H4 (cell line): ENCODE measurements at regions not wholly inside any gene's neighbourhood (a gene's known extent, or its start where the extent isn't known, plus 50 kb on each side); places are given as distances from the start of the nearest gene placed in this dataset.
"Not testable (repeated sequence)": the region's sequence is repeated elsewhere in the genome, so short reads cannot be mapped to it uniquely, and the experiment has no call there.

Experiments used
- DNase-seq: peaks from one replicate; pipeline ENCODE4 v3.0.0-alpha.2; 2015; ENCODE audit warnings: low spot score

DNA sequence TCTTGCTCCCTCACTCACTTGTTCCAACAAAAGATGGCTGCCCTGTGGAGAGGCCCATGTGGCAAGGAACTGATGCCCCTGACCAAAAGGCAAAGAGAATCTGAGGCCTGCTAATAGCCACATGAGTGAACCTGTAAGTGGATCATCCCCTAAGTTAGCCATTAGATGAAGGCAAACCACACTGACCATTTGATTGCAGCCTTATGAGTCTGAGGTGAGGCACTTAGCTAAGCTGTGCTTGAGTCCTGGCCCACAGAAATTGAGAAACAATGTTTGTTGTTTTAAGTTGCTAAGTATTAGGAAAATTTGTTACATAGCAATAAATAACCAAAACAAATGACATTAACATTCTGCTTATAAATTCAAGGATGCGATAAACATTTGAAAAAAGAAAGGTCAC lies 100.1 kb upstream of the BET1 start:
- no peak for DNase-seq

DNA sequence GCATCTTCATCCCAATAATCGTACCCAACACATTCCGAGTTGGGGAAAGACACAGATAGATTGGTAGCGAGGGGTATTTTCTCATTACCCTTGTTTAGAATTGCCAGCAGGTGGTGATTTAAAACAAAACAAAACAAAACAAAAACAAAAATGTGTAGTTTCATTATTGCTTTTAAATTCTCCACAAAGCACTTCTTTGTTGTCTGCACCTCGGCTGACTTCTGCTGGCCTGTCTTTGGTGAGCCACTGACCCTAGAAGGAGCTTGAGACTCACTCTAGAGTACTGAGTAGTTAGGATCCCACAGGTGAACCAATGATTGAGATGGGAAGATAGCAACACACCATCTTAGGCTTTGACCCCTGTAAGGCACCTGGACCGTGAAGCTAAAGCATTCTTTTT lies 105.4 kb upstream of the BET1 start:
- DNase-seq: no peak

- DNase-seq: no peak
Measured at GRCh38 chr7:94111009-94111408, 106.9 kb upstream of the BET1 start.

- no peak for DNase-seq
Measured at GRCh38 chr7:94115316-94115715, 111.2 kb upstream of the BET1 start.

DNA sequence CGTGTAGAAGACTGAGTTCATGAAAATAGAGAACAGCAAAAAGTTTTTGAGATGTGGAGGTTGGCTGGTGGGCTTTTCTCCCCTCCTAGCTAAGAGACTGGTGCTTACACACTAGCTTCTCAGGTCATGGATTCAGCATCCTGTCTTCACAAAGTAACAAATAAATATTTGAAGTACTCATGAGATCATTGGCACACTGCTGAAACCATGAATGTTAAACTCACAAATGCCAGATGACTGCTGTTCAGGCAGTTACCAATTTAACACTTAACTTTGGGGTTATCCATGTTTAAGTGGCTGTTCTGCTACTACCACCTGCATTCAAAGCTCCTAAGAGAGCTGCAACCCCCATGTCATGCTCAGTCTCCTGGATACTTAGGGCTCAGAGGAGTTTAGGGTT lies 119.0 kb upstream of the BET1 start:
- DNase-seq: no peak

- DNase-seq: no peak
Measured at GRCh38 chr7:94127026-94127425, 122.9 kb upstream of the BET1 start.

- no peak for DNase-seq
Measured at GRCh38 chr7:94128072-94128471, 123.9 kb upstream of the BET1 start.

GRCh38 chr7:94129443-94130140 lies 125.4 kb upstream of the BET1 start:
- peak; percentile 43 for DNase-seq

DNA sequence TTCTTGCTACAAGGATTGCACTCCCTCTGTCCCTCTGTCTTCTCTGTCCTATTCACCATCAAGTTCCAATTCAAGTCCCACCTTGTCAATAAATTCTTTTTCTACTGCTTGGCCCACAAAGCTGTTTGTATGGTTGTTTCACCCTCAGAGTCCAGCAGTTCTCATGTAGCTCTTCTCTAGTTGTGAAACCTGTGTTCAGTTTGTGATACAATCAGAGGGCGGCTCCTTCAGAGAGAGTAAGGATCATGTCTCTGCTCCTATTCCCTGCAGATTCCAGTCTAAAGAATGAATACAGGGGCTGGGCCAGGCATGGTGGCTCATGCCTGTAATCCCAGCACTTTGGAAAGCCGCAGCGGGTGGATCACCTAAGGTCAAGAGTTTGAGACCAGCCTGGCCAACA lies 126.6 kb upstream of the BET1 start:
- DNase-seq: no peak

GRCh38 chr7:94133460-94133859 lies 129.3 kb upstream of the BET1 start:
- DNase-seq: no peak

DNA sequence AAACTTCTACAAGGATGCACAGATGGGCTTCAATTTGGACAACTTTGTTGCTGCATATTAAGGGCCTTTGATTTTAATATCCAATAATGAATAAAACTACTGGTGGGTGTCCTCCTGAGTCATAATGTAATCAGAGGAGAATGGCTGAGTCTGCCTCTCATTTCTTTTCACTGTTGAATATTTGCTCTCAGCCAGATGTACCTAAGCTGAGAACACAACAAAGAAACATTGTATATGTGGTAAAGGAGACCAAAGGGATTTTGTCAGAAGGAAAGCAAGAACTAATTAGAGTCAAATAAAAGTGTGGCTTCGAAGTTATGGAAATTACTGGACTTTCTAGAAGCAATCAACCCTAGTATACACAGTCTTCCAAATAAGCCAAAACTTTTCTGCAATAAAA lies 131.0 kb upstream of the BET1 start:
- DNase-seq: no peak

DNA sequence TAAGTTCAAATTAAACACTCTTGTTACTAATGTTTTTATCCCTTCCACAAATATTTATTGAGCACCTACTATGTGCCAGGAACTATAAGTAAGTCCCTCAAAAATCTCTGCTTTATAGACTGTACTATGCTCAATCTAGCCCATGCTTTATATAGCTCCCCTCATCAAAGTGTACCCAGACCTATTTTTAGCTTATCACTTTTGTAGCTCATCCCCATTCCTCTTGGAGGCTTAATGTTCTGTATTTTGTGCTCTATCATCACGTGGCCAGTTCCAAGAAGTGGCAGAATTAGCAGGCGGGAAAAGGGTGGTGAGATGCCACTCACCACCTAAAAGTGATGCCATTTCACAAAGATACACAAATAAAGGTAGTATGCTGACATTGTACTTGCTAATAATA lies 138.1 kb upstream of the BET1 start:
- DNase-seq: no peak

- DNase-seq: peak; percentile 20
Measured at GRCh38 chr7:94145602-94146001, 141.4 kb upstream of the BET1 start.

GRCh38 chr7:94146408-94146807 lies 142.3 kb upstream of the BET1 start:
- peak; percentile 72 for DNase-seq

DNA sequence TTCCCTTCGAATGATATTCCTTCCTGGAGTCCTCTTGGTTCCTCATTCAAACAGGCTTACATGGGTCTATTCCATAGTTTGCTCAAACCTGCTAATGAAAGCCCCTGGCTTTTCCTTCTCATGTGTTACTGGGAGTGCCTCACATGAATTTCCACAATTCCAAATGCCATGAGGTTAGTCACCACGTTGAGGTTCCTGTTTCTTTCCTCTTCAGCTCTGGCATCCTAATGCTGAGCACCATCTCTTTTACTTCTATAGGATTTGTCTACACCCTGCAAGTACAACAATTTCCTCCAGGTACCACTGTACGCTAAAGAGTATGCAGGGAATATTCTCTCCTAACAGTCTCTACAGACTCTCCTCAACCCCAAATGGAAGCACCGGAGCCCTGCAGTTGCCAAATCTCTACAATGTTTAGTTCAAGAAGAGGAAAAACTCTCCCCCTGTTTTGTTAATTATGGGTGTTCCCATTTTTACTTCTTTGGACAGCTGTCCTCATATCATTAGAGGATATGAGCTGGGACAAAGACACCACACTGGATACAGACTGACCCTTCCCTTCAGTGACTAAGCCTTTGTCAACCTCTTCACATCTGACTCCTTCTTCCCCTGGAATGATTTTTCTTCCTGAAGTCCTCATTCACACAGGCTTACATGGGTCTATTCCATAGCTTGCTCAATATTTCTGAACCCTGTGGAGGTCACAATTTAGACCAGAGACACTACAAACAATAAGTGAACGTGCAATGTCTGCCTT lies 145.8 kb upstream of the BET1 start:
- DNase-seq: no peak

DNA sequence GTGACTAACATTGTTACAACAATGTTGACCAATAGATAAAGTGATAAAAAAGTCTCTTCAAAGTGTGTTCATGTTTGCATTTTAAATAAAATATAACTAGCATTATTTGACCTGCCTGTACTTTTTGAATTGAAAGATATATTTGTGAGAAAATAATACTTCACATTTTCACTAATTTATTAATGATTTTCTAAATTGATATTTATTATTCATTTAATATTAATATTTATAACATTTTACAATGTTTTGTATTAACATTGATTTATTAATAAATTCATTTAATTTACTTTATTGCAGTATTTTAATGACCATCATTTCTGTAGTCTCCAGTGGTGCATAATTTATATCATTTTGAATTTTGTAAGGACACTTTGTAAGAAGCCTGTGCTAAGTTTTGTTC lies 150.0 kb upstream of the BET1 start:
- no peak for DNase-seq

DNA sequence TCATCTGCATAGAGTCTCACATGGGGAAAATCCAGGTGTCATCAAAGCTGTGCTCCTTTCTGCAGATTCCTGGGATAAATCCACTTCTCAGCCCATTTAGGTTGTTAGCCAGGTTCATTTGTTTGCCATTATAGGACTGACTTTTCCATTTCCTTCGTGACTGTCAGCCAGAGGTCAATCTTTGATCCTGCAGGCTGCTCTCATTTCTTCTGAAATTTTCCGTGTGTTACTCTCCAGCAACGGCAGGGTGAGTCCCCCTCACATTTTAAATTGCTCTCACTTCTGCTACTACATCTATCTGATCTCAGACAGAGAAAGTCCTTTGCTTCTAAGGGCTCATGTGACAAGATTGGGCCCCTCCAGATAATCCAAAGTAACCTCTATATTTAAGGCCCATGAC lies 150.7 kb upstream of the BET1 start:
- DNase-seq: no peak

- DNase-seq: not testable (repeated sequence)
Measured at GRCh38 chr7:94157659-94158306, 153.6 kb upstream of the BET1 start.

GRCh38 chr7:94160719-94161435 lies 156.7 kb upstream of the BET1 start:
- DNase-seq: no peak

DNA sequence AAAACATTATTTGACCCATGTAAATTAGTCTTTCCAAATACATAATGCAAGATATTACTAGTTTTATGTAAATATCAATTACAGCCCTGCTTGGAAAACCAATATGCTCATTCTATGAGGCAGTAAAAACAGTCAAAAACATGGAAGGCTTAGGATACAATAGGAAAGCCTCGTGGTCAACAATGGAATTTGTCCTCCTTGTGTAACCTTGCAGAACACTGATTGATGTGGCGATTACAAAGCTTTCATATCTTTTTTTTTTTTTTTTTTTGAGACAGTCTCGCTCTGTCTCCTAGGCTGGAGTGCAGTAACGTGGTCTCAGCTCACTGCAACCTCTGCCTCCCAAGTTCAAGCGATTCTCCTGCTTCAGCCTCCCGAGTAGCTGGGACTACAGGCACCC lies 157.3 kb upstream of the BET1 start:
- no peak for DNase-seq

DNA sequence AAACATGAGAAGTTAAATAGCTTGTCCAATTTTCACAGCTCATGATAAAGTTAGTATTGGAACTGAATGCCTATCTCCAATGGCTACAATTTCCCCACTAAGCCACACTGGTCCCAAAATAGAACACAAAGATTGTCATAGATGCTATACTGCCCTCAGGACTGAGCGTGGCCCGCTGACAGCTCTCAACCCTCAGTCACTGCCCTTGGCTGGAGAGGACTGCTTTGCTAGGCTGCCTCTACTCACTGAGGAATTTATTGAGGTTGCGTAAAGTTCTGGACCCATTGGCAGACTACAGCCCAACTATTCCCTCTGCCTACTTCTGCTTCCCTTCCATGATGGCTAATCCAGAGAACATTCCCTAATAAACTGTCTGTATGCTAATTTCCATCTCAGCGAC lies 165.5 kb upstream of the BET1 start:
- no peak for DNase-seq

DNA sequence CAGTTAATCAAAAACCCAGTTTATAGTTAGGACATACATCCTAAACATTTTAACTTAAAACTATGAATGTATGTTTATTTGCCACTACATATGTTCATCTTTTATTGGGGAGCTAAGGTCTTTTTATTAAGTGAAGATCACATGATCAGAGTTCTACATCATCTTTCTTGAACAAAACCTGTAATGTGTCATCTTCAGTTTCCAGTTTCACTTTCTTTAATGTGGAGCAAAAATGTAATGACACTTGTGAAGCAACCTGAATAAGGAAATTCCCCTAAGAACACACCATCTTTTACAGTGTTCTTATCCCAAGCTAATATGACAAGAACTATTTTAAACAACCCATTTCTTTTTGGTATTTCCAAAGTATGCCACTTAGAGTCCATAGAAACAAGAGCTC lies 166.7 kb upstream of the BET1 start:
- DNase-seq: no peak

GRCh38 chr7:94173436-94173835 lies 169.3 kb upstream of the BET1 start:
- DNase-seq: no peak
